IMR-90 (cell line): ENCODE measurements at regions not wholly inside any gene's neighbourhood (a gene's known extent, or its start where the extent isn't known, plus 50 kb on each side); places are given as distances from the start of the nearest gene placed in this dataset.

Source experiments
- ATAC-seq: fragments of 200-7000 bp; cut with Tn5 transposase; 2 replicates; pipeline ENCODE4 v1.9.1; 2020; ENCODE audit warnings: low read depth, mild to moderate bottlenecking, moderate library complexity
- BruUV-seq: library from RNA; stranded (reverse); fragments of 400-500 nt; replicated peaks from 2 replicates; lab custom pipeline; 2021; lab: Mats Ljungman, UMichigan
- CTCF ChIA-PET: fragments of 300-600 bp; formaldehyde crosslinking; extraction: SDS; loops from one replicate; lab custom pipeline; 2021; ENCODE audit warnings: antibody characterized with exemption; lab: Yijun Ruan, JAX
- POLR2A ChIA-PET: fragments of 300-600 bp; sonication (Branson Sonifier 250); formaldehyde crosslinking; loops from one replicate; lab custom pipeline; 2022; ENCODE audit warnings: antibody characterized with exemption; ENCODE audit not compliant: unreplicated experiment; lab: Charles Lee
- DNase-seq: peaks from one replicate; pipeline ENCODE4 v3.0.0; 2013
- H2AFZ ChIP-seq: replicated peaks from 2 replicates; pipeline ENCODE3; 2013; ENCODE audit warnings: low read length, mild to moderate bottlenecking; ENCODE audit not compliant: poor library complexity
- H2AK5ac ChIP-seq: 2 replicates; pipeline ENCODE4 v1.6.1; 2013; ENCODE audit warnings: low read depth, low read length, inconsistent platforms
- H2AK9ac ChIP-seq: replicated peaks from 2 replicates; pipeline ENCODE3; 2013; ENCODE audit warnings: mild to moderate bottlenecking, low read depth, low read length, moderate library complexity; ENCODE audit not compliant: poor library complexity
- H2BK120ac ChIP-seq: 2 replicates; pipeline ENCODE4 v1.6.1; 2013; ENCODE audit warnings: low read depth, low read length, inconsistent platforms
- H2BK15ac ChIP-seq: 3 replicates; pipeline ENCODE4 v1.6.1; 2013; ENCODE audit warnings: low read depth, low read length, inconsistent platforms
- H2BK20ac ChIP-seq: 2 replicates; pipeline ENCODE4 v1.6.1; 2013; ENCODE audit warnings: low read depth, mild to moderate bottlenecking, inconsistent platforms, low read length, moderate library complexity
- H2BK5ac ChIP-seq: 2 replicates; pipeline ENCODE4 v1.6.1; 2013; ENCODE audit warnings: mild to moderate bottlenecking, low read depth, low read length, inconsistent platforms; ENCODE audit not compliant: poor library complexity, severe bottlenecking
- H3K14ac ChIP-seq: replicated peaks from 2 replicates; pipeline ENCODE4 v1.6.1; 2013; ENCODE audit warnings: low read depth, low read length, inconsistent platforms
- H3K18ac ChIP-seq: 2 replicates; pipeline ENCODE4 v1.6.1; 2013; ENCODE audit warnings: low read depth, low read length, control low read depth
- H3K23ac ChIP-seq: 2 replicates; pipeline ENCODE4 v1.6.1; 2013; ENCODE audit warnings: low read depth, low read length, inconsistent platforms
- H3K27ac ChIP-seq: 2 replicates; pipeline ENCODE4 v1.5.1; 2013; ENCODE audit warnings: mild to moderate bottlenecking, control low read depth, low read length; ENCODE audit not compliant: insufficient read depth
- H3K27me3 ChIP-seq: 2 replicates; pipeline ENCODE4 v1.6.1; 2013; ENCODE audit warnings: low read length; ENCODE audit not compliant: control insufficient read depth, insufficient read depth
- H3K36me3 ChIP-seq: 2 replicates; pipeline ENCODE4 v1.6.1; 2013; ENCODE audit warnings: low read length, mixed read lengths; ENCODE audit not compliant: control insufficient read depth, insufficient read depth
- H3K4ac ChIP-seq: 2 replicates; pipeline ENCODE4 v1.6.1; 2013; ENCODE audit warnings: low read depth, low read length, inconsistent platforms
- H3K4me1 ChIP-seq: 2 replicates; pipeline ENCODE4 v1.6.1; 2013; ENCODE audit warnings: low read length, mixed read lengths; ENCODE audit not compliant: control insufficient read depth, insufficient read depth
- H3K4me2 ChIP-seq: 2 replicates; pipeline ENCODE4 v1.6.1; 2013; ENCODE audit warnings: low read depth, mild to moderate bottlenecking, control low read depth, low read length, moderate library complexity
- H3K4me3 ChIP-seq: 2 replicates; pipeline ENCODE4 v1.5.1; 2013; ENCODE audit warnings: low read depth, mild to moderate bottlenecking, control low read depth, low read length, moderate library complexity; ENCODE audit not compliant: insufficient read depth
- H3K56ac ChIP-seq: 2 replicates; pipeline ENCODE4 v1.6.1; 2013; ENCODE audit warnings: low read length, inconsistent platforms; ENCODE audit not compliant: insufficient read depth; ENCODE audit errors: extremely low read depth
- H3K79me1 ChIP-seq, 2 experiments: 2 replicates each; pipeline ENCODE4 v1.6.1; 2013; ENCODE audit warnings: low read length in 2 of 2, inconsistent platforms in 1 of 2, low read depth in 1 of 2
- H3K9ac ChIP-seq: 2 replicates; pipeline ENCODE4 v1.6.1; 2013; ENCODE audit warnings: low read depth, low read length, control low read depth
- H3K9me1 ChIP-seq: 2 replicates; pipeline ENCODE4 v1.6.1; 2013; ENCODE audit warnings: low read length, inconsistent platforms; ENCODE audit not compliant: insufficient read depth
- H3K9me3 ChIP-seq: 2 replicates; pipeline ENCODE4 v1.6.1; 2013; ENCODE audit warnings: low read length; ENCODE audit not compliant: control insufficient read depth, insufficient read depth
- H4K20me1 ChIP-seq: 2 replicates; pipeline ENCODE4 v1.6.1; 2013; ENCODE audit warnings: low read length, inconsistent platforms; ENCODE audit not compliant: insufficient read depth
- H4K5ac ChIP-seq: 2 replicates; pipeline ENCODE4 v1.6.1; 2013; ENCODE audit warnings: mild to moderate bottlenecking, low read depth, low read length, control low read depth
- H4K8ac ChIP-seq, 2 experiments: 2 replicates each; pipeline ENCODE4 v1.6.1; 2013; ENCODE audit warnings: low read depth in 2 of 2, low read length in 2 of 2, control low read depth in 1 of 2, inconsistent platforms in 1 of 2
- H4K91ac ChIP-seq: 2 replicates; pipeline ENCODE4 v1.6.1; 2013; ENCODE audit warnings: low read depth, low read length, inconsistent platforms; ENCODE audit not compliant: insufficient read depth
- BHLHE40 ChIP-seq: fragments of 150-350 bp; IDR thresholded peaks from 2 replicates; pipeline ENCODE4 v1.6.1; 2016; ENCODE audit warnings: mild to moderate bottlenecking, low read depth, low read length
- CEBPB ChIP-seq: IDR thresholded peaks from 2 replicates; pipeline ENCODE4 v1.6.1; 2012; ENCODE audit warnings: low read depth, low read length, improper control_type of control experiment
- CHD1 ChIP-seq: IDR thresholded peaks from 2 replicates; pipeline ENCODE4 v1.6.1; 2012; ENCODE audit warnings: low read depth, low read length, improper control_type of control experiment
- CTCF ChIP-seq: conservative IDR thresholded peaks from 2 replicates; pipeline ENCODE4 v1.5.1; 2012; ENCODE audit warnings: mild to moderate bottlenecking, low read depth, low read length, improper control_type of control experiment
- ELK1 ChIP-seq: fragments of 150-350 bp; IDR thresholded peaks from 2 replicates; pipeline ENCODE4 v1.6.1; 2016; ENCODE audit warnings: low read depth, mild to moderate bottlenecking, low read length, moderate library complexity, borderline replicate concordance
- MAFK ChIP-seq: IDR thresholded peaks from 2 replicates; pipeline ENCODE4 v1.6.1; 2012; ENCODE audit warnings: low read depth, low read length, improper control_type of control experiment
- MXI1 ChIP-seq: IDR thresholded peaks from 2 replicates; pipeline ENCODE4 v1.6.1; 2012; ENCODE audit warnings: low read depth, mild to moderate bottlenecking, low read length, moderate library complexity, borderline replicate concordance
- NFE2L2 ChIP-seq: fragments of 150-350 bp; IDR thresholded peaks from 2 replicates; pipeline ENCODE4 v1.6.1; 2016; ENCODE audit warnings: low read depth, mild to moderate bottlenecking, low read length
- POLR2A ChIP-seq: IDR thresholded peaks from 2 replicates; pipeline ENCODE4 v1.6.1; 2012; ENCODE audit warnings: mild to moderate bottlenecking, low read depth, low read length
- RAD21 ChIP-seq: IDR thresholded peaks from 2 replicates; pipeline ENCODE4 v1.6.1; 2012; ENCODE audit warnings: low read length, improper control_type of control experiment
- RCOR1 ChIP-seq: IDR thresholded peaks from 2 replicates; pipeline ENCODE4 v1.6.1; 2012; ENCODE audit warnings: mild to moderate bottlenecking, low read length, improper control_type of control experiment; ENCODE audit not compliant: insufficient replicate concordance
- RFX5 ChIP-seq: IDR thresholded peaks from 2 replicates; pipeline ENCODE4 v1.8.0; 2012; ENCODE audit warnings: low read depth, mild to moderate bottlenecking, low read length, moderate library complexity
- SMC3 ChIP-seq: fragments of 150-350 bp; IDR thresholded peaks from 2 replicates; pipeline ENCODE4 v1.6.1; 2016; ENCODE audit warnings: low read depth, mild to moderate bottlenecking, antibody characterized with exemption, low read length, moderate library complexity
- WGBS, 2 experiments: methylation state at CpG; one replicate each; pipeline versions ENCODE4 v1.1.5 to v1.1.7; 2013; ENCODE audit warnings: missing lambda C conversion rate in 2 of 2; ENCODE audit not compliant: insufficient read length in 1 of 2; ENCODE audit errors: extremely low coverage in 2 of 2; 5-methylcytosine and 5-hydroxymethylcytosine counted together
- dilution Hi-C: fragments of 300-500 bp; cut with HindIII; formaldehyde crosslinking; loops from one replicate; pipeline ENCODE4 v1.14.3; 2018; ENCODE audit warnings: low sequenced_read_pairs; ENCODE audit not compliant: unreplicated experiment
- in situ Hi-C: fragments of 300-500 bp; cut with MboI; formaldehyde crosslinking; loops from 3 replicates; pipeline ENCODE4 v1.14.3; 2019; ENCODE audit warnings: low sequenced_read_pairs, inconsistent platforms, mixed read lengths
- intact Hi-C: fragments of 100-400 bp; cut with micrococcal nuclease; formaldehyde crosslinking; loops from 2 replicates; pipeline ENCODE4 v1.10.0; 2022
- TF ChIP-seq, protein P1 (sequence below): fragments of 150-350 bp; IDR thresholded peaks from 2 replicates; pipeline ENCODE4 v1.6.1; 2017; ENCODE audit warnings: mild to moderate bottlenecking, antibody characterized with exemption, low read length, low read depth

- no peak overlapping the region for H2AFZ ChIP-seq
- no peaks in the 10 kb centered on the region for H3K4me1 ChIP-seq
- WGBS, 2 experiments: 47% methylated on average over 3 of the region's 23 CpGs; no CpG with 5 or more reads in 1 of the 2 experiments
- H2BK20ac ChIP-seq: no peak overlapping the region
- in situ Hi-C loops (no loop called here), dilution Hi-C loops (no loop called here), intact Hi-C loops (no loop called here)
- ATAC-seq (no peak), DNase-seq (no peak)
- H4K8ac ChIP-seq: no peak overlapping the region
- H4K5ac ChIP-seq: no peak overlapping the region
- H3K27ac ChIP-seq: no peak overlapping the region
- no peak overlapping the region for H3K4me2 ChIP-seq
- H2BK5ac ChIP-seq: no peak overlapping the region
- H3K23ac ChIP-seq: no peak overlapping the region
- H2AK5ac ChIP-seq: no peak overlapping the region
- no peaks in the 10 kb centered on the region for H3K27me3 ChIP-seq
- no peak overlapping the region for H3K14ac ChIP-seq
- CTCF ChIA-PET: no interaction called here
- H2AK9ac ChIP-seq: no peak overlapping the region
- no peaks in the 10 kb centered on the region for H3K79me1 ChIP-seq
- BruUV-seq: no TSS peak
- no peaks in the 10 kb centered on the region for H3K9me1 ChIP-seq
- no peak overlapping the region for H2BK15ac ChIP-seq
- no peak overlapping the region for H3K9ac ChIP-seq
- no peak overlapping the region for H3K56ac ChIP-seq
- no peaks in the 10 kb centered on the region for H3K36me3 ChIP-seq
- no peak for TF ChIP-seq BHLHE40
- TF ChIP-seq CHD1: no peak
- no peak for TF ChIP-seq CEBPB
- no peak for TF ChIP-seq RFX5
- no peak for TF ChIP-seq NFE2L2
- no peak for TF ChIP-seq POLR2A
- TF ChIP-seq, protein P1, sequence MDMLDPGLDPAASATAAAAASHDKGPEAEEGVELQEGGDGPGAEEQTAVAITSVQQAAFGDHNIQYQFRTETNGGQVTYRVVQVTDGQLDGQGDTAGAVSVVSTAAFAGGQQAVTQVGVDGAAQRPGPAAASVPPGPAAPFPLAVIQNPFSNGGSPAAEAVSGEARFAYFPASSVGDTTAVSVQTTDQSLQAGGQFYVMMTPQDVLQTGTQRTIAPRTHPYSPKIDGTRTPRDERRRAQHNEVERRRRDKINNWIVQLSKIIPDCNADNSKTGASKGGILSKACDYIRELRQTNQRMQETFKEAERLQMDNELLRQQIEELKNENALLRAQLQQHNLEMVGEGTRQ: no peak
- no peak for TF ChIP-seq MXI1
- no peak for TF ChIP-seq SMC3
- no peak for TF ChIP-seq RAD21
- no peak for TF ChIP-seq MAFK
- no peak for TF ChIP-seq RCOR1
- no peak for TF ChIP-seq CTCF
- no peak for TF ChIP-seq ELK1
- no peak overlapping the region for H4K91ac ChIP-seq
- no peak overlapping the region for H3K4ac ChIP-seq
- POLR2A ChIA-PET: no interaction called here
- H4K20me1 ChIP-seq: no peaks in the 10 kb centered on the region
- H3K9me3 ChIP-seq: peaks cover 49% of the 10 kb centered on the region
- no peak overlapping the region for H3K18ac ChIP-seq
- no peak overlapping the region for H3K4me3 ChIP-seq
- H2BK120ac ChIP-seq: no peak overlapping the region
Observed at GRCh38 chr14:105885561-105886320, 359.4 kb downstream of the TMEM121 start.
